GM12878 (cell line): ENCODE measurements at regions not wholly inside any gene's neighbourhood (a gene's known extent, or its start where the extent isn't known, plus 50 kb on each side); places are given as distances from the start of the nearest gene placed in this dataset.

Experiments
- BMI1 ChIP-seq: fragments of 450-650 bp; IDR thresholded peaks from 2 replicates; pipeline ENCODE4 v1.6.1; 2016; ENCODE audit warnings: mild to moderate bottlenecking, moderate library complexity, borderline replicate concordance
- CBX5 ChIP-seq: sonication (generic); IDR thresholded peaks from 2 replicates; pipeline ENCODE4 v1.6.1; 2016; ENCODE audit warnings: low read depth, moderate library complexity, mild to moderate bottlenecking, inconsistent platforms
- CHD1 ChIP-seq: IDR thresholded peaks from 2 replicates; pipeline ENCODE4 v1.6.1; 2012; ENCODE audit warnings: low read depth, low read length, improper control_type of control experiment
- CHD4 ChIP-seq: fragments of 200-600 bp; sonication (generic); IDR thresholded peaks from 2 replicates; pipeline ENCODE4 v1.6.1; 2016; ENCODE audit warnings: mild to moderate bottlenecking
- CREM ChIP-seq: IDR thresholded peaks from 2 replicates; pipeline ENCODE4 v1.6.1; 2014; ENCODE audit warnings: antibody characterized with exemption, low read depth
- ELK1 ChIP-seq: IDR thresholded peaks from 2 replicates; pipeline ENCODE4 v1.6.1; 2012; ENCODE audit warnings: low read depth, low read length, improper control_type of control experiment
- JUNB ChIP-seq: IDR thresholded peaks from 2 replicates; pipeline ENCODE4 v1.6.1; 2016; ENCODE audit warnings: antibody characterized with exemption, mild to moderate bottlenecking
- KLF5 ChIP-seq: fragments of 450-650 bp; IDR thresholded peaks from 2 replicates; pipeline ENCODE4 v1.6.1; 2014; ENCODE audit warnings: mild to moderate bottlenecking; ENCODE audit not compliant: partially characterized antibody
- MXI1 ChIP-seq: fragments of 150-350 bp; IDR thresholded peaks from 2 replicates; pipeline ENCODE4 v1.6.1; 2011; ENCODE audit warnings: low read depth, mild to moderate bottlenecking, inconsistent platforms, low read length, improper control_type of control experiment
- POLR2AphosphoS2 ChIP-seq: IDR thresholded peaks from 2 replicates; pipeline ENCODE4 v1.6.1; 2011; ENCODE audit warnings: low read depth, mild to moderate bottlenecking, low read length, improper control_type of control experiment, moderate library complexity
- TF ChIP-seq, protein P1 (sequence below): IDR thresholded peaks from 2 replicates; pipeline ENCODE4 v1.6.1; 2012; ENCODE audit warnings: improper control_type of control experiment, low read depth, low read length; ENCODE audit not compliant: insufficient replicate concordance

GRCh38 chr4:156593464-156593863, 378.1 kb downstream of the PDGFC start (continued):
- TF ChIP-seq CBX5 (no peak), MXI1 (no peak), CREM (no peak), JUNB (no peak), POLR2AphosphoS2 (no peak), ELK1 (no peak), CHD1 (no peak), BMI1 (no peak), KLF5 (no peak), CHD4 (no peak)
- TF ChIP-seq, protein P1, sequence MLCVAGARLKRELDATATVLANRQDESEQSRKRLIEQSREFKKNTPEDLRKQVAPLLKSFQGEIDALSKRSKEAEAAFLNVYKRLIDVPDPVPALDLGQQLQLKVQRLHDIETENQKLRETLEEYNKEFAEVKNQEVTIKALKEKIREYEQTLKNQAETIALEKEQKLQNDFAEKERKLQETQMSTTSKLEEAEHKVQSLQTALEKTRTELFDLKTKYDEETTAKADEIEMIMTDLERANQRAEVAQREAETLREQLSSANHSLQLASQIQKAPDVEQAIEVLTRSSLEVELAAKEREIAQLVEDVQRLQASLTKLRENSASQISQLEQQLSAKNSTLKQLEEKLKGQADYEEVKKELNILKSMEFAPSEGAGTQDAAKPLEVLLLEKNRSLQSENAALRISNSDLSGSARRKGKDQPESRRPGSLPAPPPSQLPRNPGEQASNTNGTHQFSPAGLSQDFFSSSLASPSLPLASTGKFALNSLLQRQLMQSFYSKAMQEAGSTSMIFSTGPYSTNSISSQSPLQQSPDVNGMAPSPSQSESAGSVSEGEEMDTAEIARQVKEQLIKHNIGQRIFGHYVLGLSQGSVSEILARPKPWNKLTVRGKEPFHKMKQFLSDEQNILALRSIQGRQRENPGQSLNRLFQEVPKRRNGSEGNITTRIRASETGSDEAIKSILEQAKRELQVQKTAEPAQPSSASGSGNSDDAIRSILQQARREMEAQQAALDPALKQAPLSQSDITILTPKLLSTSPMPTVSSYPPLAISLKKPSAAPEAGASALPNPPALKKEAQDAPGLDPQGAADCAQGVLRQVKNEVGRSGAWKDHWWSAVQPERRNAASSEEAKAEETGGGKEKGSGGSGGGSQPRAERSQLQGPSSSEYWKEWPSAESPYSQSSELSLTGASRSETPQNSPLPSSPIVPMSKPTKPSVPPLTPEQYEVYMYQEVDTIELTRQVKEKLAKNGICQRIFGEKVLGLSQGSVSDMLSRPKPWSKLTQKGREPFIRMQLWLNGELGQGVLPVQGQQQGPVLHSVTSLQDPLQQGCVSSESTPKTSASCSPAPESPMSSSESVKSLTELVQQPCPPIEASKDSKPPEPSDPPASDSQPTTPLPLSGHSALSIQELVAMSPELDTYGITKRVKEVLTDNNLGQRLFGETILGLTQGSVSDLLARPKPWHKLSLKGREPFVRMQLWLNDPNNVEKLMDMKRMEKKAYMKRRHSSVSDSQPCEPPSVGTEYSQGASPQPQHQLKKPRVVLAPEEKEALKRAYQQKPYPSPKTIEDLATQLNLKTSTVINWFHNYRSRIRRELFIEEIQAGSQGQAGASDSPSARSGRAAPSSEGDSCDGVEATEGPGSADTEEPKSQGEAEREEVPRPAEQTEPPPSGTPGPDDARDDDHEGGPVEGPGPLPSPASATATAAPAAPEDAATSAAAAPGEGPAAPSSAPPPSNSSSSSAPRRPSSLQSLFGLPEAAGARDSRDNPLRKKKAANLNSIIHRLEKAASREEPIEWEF = no peak
